HCT116 (cell line): ENCODE measurements at regions not wholly inside any gene's neighbourhood (a gene's known extent, or its start where the extent isn't known, plus 50 kb on each side); places are given as distances from the start of the nearest gene placed in this dataset.

ENCODE experiments used
- ATAC-seq: fragments of 200-7000 bp; cut with Tn5 transposase; 2 replicates; pipeline ENCODE4 v1.9.1; 2020; ENCODE audit warnings: mild to moderate bottlenecking, moderate library complexity
- BruUV-seq: library from RNA; stranded (reverse); fragments of 400-500 nt; replicated peaks from 2 replicates; lab custom pipeline; 2021; lab: Mats Ljungman, UMichigan
- CTCF ChIA-PET: fragments of 300-600 bp; sonication (Branson Sonifier 250); formaldehyde crosslinking; loops from one replicate; lab custom pipeline; 2021; ENCODE audit warnings: antibody characterized with exemption; lab: Charles Lee
- POLR2A ChIA-PET: fragments of 300-600, 350-600 bp; sonication (Branson Sonifier 250); formaldehyde crosslinking; loops from one replicate; lab custom pipeline; 2021; ENCODE audit warnings: antibody characterized with exemption; lab: Charles Lee
- RAD21 ChIA-PET, 2 experiments: fragments of 300-600 bp; sonication (Branson Sonifier 250); formaldehyde crosslinking; loops; one replicate each; lab custom pipeline; 2023; ENCODE audit warnings: low total read pairs in 2 of 2; ENCODE audit not compliant: uncharacterized antibody in 2 of 2, unreplicated experiment in 2 of 2, low non-redundant PET in 1 of 2; lab: Charles Lee
- DNase-seq: peaks from one replicate; pipeline ENCODE4 v3.0.0-alpha.2; 2010; ENCODE audit warnings: low read depth, low spot score
- H2AFZ ChIP-seq: fragments of 200-600 bp; shearing (Covaris generic), sonication (generic); 2 replicates; pipeline ENCODE4 v1.6.1; 2017; ENCODE audit warnings: low read depth, mixed run types, mixed read lengths, antibody characterized with exemption, low read length; ENCODE audit not compliant: poor library complexity, severe bottlenecking
- H3K27ac ChIP-seq: 2 replicates; pipeline ENCODE4 v1.5.1; 2012; ENCODE audit warnings: low read depth, low read length
- H3K27me3 ChIP-seq: fragments of 200-600 bp; sonication (generic); 2 replicates; pipeline ENCODE4 v1.6.1; 2016; ENCODE audit warnings: mixed run types, low read length, mixed read lengths; ENCODE audit not compliant: insufficient read depth
- H3K36me3 ChIP-seq, 2 experiments: fragments of 200-500 bp in 1 of 2; fragments of 200-600 bp in 1 of 2; sonication (Bioruptor generic) in 1 of 2; sonication (generic) in 1 of 2; 2 replicates each; pipeline versions ENCODE4 v1.5.1 to v1.6.1; 2014 to 2016; ENCODE audit warnings: low read length in 2 of 2, inconsistent platforms in 1 of 2, mixed read lengths in 1 of 2, mixed run types in 1 of 2; ENCODE audit not compliant: insufficient read depth in 2 of 2, control insufficient read depth in 1 of 2
- H3K4me1 ChIP-seq, 2 experiments: fragments of 200-600 bp in 1 of 2; sonication (generic) in 1 of 2; 2 replicates each; pipeline versions ENCODE4 v1.5.1 to v1.6.1; 2012 to 2017; ENCODE audit warnings: low read length in 2 of 2, inconsistent platforms in 1 of 2, mild to moderate bottlenecking in 1 of 2, mixed read lengths in 1 of 2, mixed run types in 1 of 2, moderate library complexity in 1 of 2; ENCODE audit not compliant: insufficient read depth in 2 of 2, control insufficient read depth in 1 of 2
- H3K4me2 ChIP-seq: fragments of 200-600 bp; sonication (generic); 2 replicates; pipeline ENCODE4 v1.6.1; 2017; ENCODE audit warnings: mixed run types, low read length, mixed read lengths
- H3K4me3 ChIP-seq, 2 experiments: fragments of 200-600 bp in 1 of 2; sonication (generic) in 1 of 2; replicated peaks in 1 of 2; 2 replicates each; pipeline ENCODE4 v1.5.1; 2011 to 2016; ENCODE audit warnings: low read length in 2 of 2, control low read depth in 1 of 2, low read depth in 1 of 2, mild to moderate bottlenecking in 1 of 2, mixed read lengths in 1 of 2, mixed run types in 1 of 2
- H3K79me2 ChIP-seq: fragments of 200-600 bp; sonication (generic); 2 replicates; pipeline ENCODE4 v1.6.1; 2017; ENCODE audit warnings: mild to moderate bottlenecking, mixed run types, low read length, moderate library complexity, mixed read lengths; ENCODE audit not compliant: insufficient read depth
- H3K9ac ChIP-seq: fragments of 200-600 bp; sonication (generic); 2 replicates; pipeline ENCODE4 v1.6.1; 2016; ENCODE audit warnings: low read length, mixed read lengths
- H3K9me2 ChIP-seq: fragments of 200-600 bp; sonication (generic), shearing (Covaris generic); 2 replicates; pipeline ENCODE4 v1.6.1; 2017; ENCODE audit warnings: mixed run types, mild to moderate bottlenecking, moderate library complexity; ENCODE audit not compliant: insufficient read depth
- H3K9me3 ChIP-seq, 2 experiments: fragments of 200-500 bp in 1 of 2; fragments of 200-600 bp in 1 of 2; sonication (Bioruptor generic) in 1 of 2; sonication (generic) in 1 of 2; 2 replicates each; pipeline ENCODE4 v1.6.1; 2014 to 2017; ENCODE audit warnings: low read length in 2 of 2, mixed read lengths in 2 of 2, inconsistent platforms in 1 of 2, low read depth in 1 of 2, mild to moderate bottlenecking in 1 of 2, mixed run types in 1 of 2, moderate library complexity in 1 of 2; ENCODE audit not compliant: control insufficient read depth in 1 of 2, insufficient read depth in 1 of 2
- H4K20me1 ChIP-seq: fragments of 200-600 bp; sonication (generic), shearing (Covaris generic); 2 replicates; pipeline ENCODE4 v1.6.1; 2017; ENCODE audit warnings: mixed run types, mild to moderate bottlenecking, moderate library complexity; ENCODE audit not compliant: insufficient read depth
- ATF3 ChIP-seq: IDR thresholded peaks from 2 replicates; pipeline ENCODE4 v1.6.1; 2012
- CBX3 ChIP-seq: IDR thresholded peaks from 2 replicates; pipeline ENCODE4 v1.6.1; 2012; ENCODE audit warnings: low read depth
- CEBPB ChIP-seq: IDR thresholded peaks from 2 replicates; pipeline ENCODE4 v1.6.1; 2012; ENCODE audit warnings: low read depth
- CTCF ChIP-seq, 3 experiments: fragments of 200-600 bp in 1 of 3; sonication (generic) in 1 of 3; IDR thresholded peaks in 2 of 3; conservative IDR thresholded peaks in 1 of 3; 2 replicates each; pipeline ENCODE4 v1.5.1; 2012 to 2017; ENCODE audit warnings: low read depth in 2 of 3, low read length in 2 of 3, antibody characterized with exemption in 1 of 3, borderline replicate concordance in 1 of 3, control low read depth in 1 of 3, mild to moderate bottlenecking in 1 of 3, mixed read lengths in 1 of 3, mixed run types in 1 of 3, moderate library complexity in 1 of 3; ENCODE audit not compliant: insufficient read depth in 1 of 3
- ELF1 ChIP-seq: IDR thresholded peaks from 2 replicates; pipeline ENCODE4 v1.6.1; 2012; ENCODE audit warnings: low read depth, borderline replicate concordance
- EZH2 ChIP-seq: fragments of 200-600 bp; sonication (generic); IDR thresholded peaks from 2 replicates; pipeline ENCODE4 v1.6.1; 2017; ENCODE audit warnings: antibody characterized with exemption, mixed run types
- EZH2phosphoT487 ChIP-seq: fragments of 200-600 bp; IDR thresholded peaks from 2 replicates; pipeline ENCODE4 v1.6.1; 2018; ENCODE audit warnings: antibody characterized with exemption, borderline replicate concordance
- FOSL1 ChIP-seq: IDR thresholded peaks from 2 replicates; pipeline ENCODE4 v1.6.1; 2012; ENCODE audit warnings: low read depth
- JUND ChIP-seq: IDR thresholded peaks from 2 replicates; pipeline ENCODE4 v1.6.1; 2012
- MAX ChIP-seq: IDR thresholded peaks from 2 replicates; pipeline ENCODE4 v1.6.1; 2012
- POLR2A ChIP-seq: IDR thresholded peaks from 2 replicates; pipeline ENCODE4 v1.7.0; 2011; ENCODE audit warnings: borderline replicate concordance; ENCODE audit not compliant: insufficient read depth, insufficient read length; ENCODE audit errors: extremely low read depth
- POLR2AphosphoS5 ChIP-seq: IDR thresholded peaks from 2 replicates; pipeline ENCODE4 v1.6.1; 2011; ENCODE audit warnings: mild to moderate bottlenecking, low read depth, low read length, moderate library complexity
- RAD21 ChIP-seq: IDR thresholded peaks from 2 replicates; pipeline ENCODE4 v1.6.1; 2012; ENCODE audit warnings: low read depth, mild to moderate bottlenecking
- SIN3A ChIP-seq: IDR thresholded peaks from 2 replicates; pipeline ENCODE4 v1.6.1; 2012; ENCODE audit warnings: low read depth
- SP1 ChIP-seq: IDR thresholded peaks from 2 replicates; pipeline ENCODE4 v1.6.1; 2012; ENCODE audit warnings: low read depth
- TCF7L2 ChIP-seq: IDR thresholded peaks from 2 replicates; pipeline ENCODE4 v1.7.0; 2011; ENCODE audit warnings: borderline replicate concordance, inconsistent platforms; ENCODE audit not compliant: insufficient read depth, insufficient read length; ENCODE audit errors: extremely low read depth
- YY1 ChIP-seq: IDR thresholded peaks from 2 replicates; pipeline ENCODE4 v1.6.1; 2011; ENCODE audit warnings: low read length, low read depth, moderate library complexity, mild to moderate bottlenecking; ENCODE audit not compliant: insufficient replicate concordance; ENCODE audit errors: extremely low read depth
- ZBTB33 ChIP-seq: IDR thresholded peaks from 2 replicates; pipeline ENCODE4 v1.6.1; 2011; ENCODE audit warnings: mild to moderate bottlenecking, low read length, moderate library complexity; ENCODE audit not compliant: insufficient replicate concordance; ENCODE audit errors: extremely low read depth
- ZFX ChIP-seq: fragments of 450-650 bp; IDR thresholded peaks from 2 replicates; pipeline ENCODE4 v1.6.1; 2017
- ZNF274 ChIP-seq: fragments of 200-500 bp; sonication (Bioruptor generic); IDR thresholded peaks from 2 replicates; pipeline ENCODE4 v1.6.1; 2014; ENCODE audit warnings: mild to moderate bottlenecking, low read depth, low read length, inconsistent platforms
- intact Hi-C: fragments of 100-400 bp; cut with micrococcal nuclease; formaldehyde crosslinking; loops from 2 replicates; pipeline ENCODE4 v1.10.0; 2022

- no peak for TF ChIP-seq EZH2
- TF ChIP-seq EZH2phosphoT487 = no peak
- no peak for TF ChIP-seq CBX3
- no peak for TF ChIP-seq ZFX
- TF ChIP-seq CEBPB = no peak
- TF ChIP-seq ZNF274 = no peak
- no peak for TF ChIP-seq POLR2AphosphoS5
- TF ChIP-seq SP1 = no peak
- TF ChIP-seq FOSL1 = no peak
- no peak for TF ChIP-seq YY1
- TF ChIP-seq, all 23 proteins: peak for 0
These were observed 300.9 kb upstream of the STXBP6 start (continued) for GRCh38 chr14:25350802-25351201.

GRCh38 chr14:25350021-25350420, 300.1 kb upstream of the STXBP6 start:
- no peaks in the 10 kb centered on the region for H3K9me2 ChIP-seq
- no peak overlapping the region for H3K4me3 ChIP-seq
- no peaks in the 10 kb centered on the region for H4K20me1 ChIP-seq
- no peaks in the 10 kb centered on the region for H3K79me2 ChIP-seq
- intact Hi-C loops = no loop called here
- CTCF ChIA-PET = no interaction called here
- no peak overlapping the region for H2AFZ ChIP-seq
- no peaks in the 10 kb centered on the region for H3K4me1 ChIP-seq
- no peak overlapping the region for H3K9ac ChIP-seq
- peaks cover 5 to 26% of the 10 kb centered on the region in 2 experiments; a peak in 2 of 4 replicates for H3K9me3 ChIP-seq
- no peak overlapping the region for H3K27ac ChIP-seq
- POLR2A ChIA-PET = no interaction called here
- H3K36me3 ChIP-seq = no peaks in the 10 kb centered on the region
- no peak for DNase-seq
- no peaks in the 10 kb centered on the region for H3K27me3 ChIP-seq
- no TSS peak for BruUV-seq
- no peak overlapping the region for H3K4me2 ChIP-seq
- RAD21 ChIA-PET = no interaction called here
- ATAC-seq = no peak
- TF ChIP-seq POLR2A = no peak
- TF ChIP-seq CBX3 = no peak
- TF ChIP-seq EZH2 = no peak
- TF ChIP-seq RAD21 = no peak
- TF ChIP-seq MAX = no peak
- no peak for TF ChIP-seq POLR2AphosphoS5
- no peak for TF ChIP-seq ZBTB33
- TF ChIP-seq ATF3 = no peak
- TF ChIP-seq CTCF (IDR thresholded peaks at IDR 0.05 in 2 of 3, conservative IDR thresholded peaks at IDR 0.05 in 1 of 3; ENCODE audit: borderline replicate concordance in 1 of 3, insufficient read depth in 1 of 3, low read depth in 2 of 3, low read length in 2 of 3) = no peak
- TF ChIP-seq SIN3A = no peak
- TF ChIP-seq JUND = no peak
- TF ChIP-seq ELF1 = no peak
- no peak for TF ChIP-seq ZNF274
- TF ChIP-seq TCF7L2 = no peak
